Endodermal cell (in vitro differentiated cells): ENCODE measurements at regions not wholly inside any gene's neighbourhood (a gene's known extent, or its start where the extent isn't known, plus 50 kb on each side); places are given as distances from the start of the nearest gene placed in this dataset.
A peak's percentile ranks its signal among the peaks of the same experiment; 100 is the strongest.
"Not testable (repeated sequence)": the region's sequence is repeated elsewhere in the genome, so short reads cannot be mapped to it uniquely, and the experiment has no call there.

Experiments
- DNase-seq: peaks from one replicate; pipeline ENCODE4 v3.0.0-alpha.2; 2017
- H3K27ac ChIP-seq: 2 replicates; pipeline ENCODE4 v1.5.1; 2013; ENCODE audit warnings: mild to moderate bottlenecking, low read depth, low read length, moderate library complexity
- H3K27me3 ChIP-seq: 2 replicates; pipeline ENCODE4 v1.6.1; 2013; ENCODE audit warnings: mild to moderate bottlenecking, low read length, moderate library complexity; ENCODE audit not compliant: insufficient read depth, control insufficient read depth, poor library complexity, severe bottlenecking
- H3K36me3 ChIP-seq: 2 replicates; pipeline ENCODE4 v1.7.0; 2013; ENCODE audit warnings: mild to moderate bottlenecking, low read length, moderate library complexity; ENCODE audit not compliant: control insufficient read depth, insufficient read depth
- H3K4me1 ChIP-seq: one replicate; pipeline ENCODE4 v1.7.0; 2013; ENCODE audit warnings: low read length; ENCODE audit not compliant: control insufficient read depth, insufficient read depth
- H3K4me3 ChIP-seq: 2 replicates; pipeline ENCODE4 v1.5.1; 2013; ENCODE audit warnings: mild to moderate bottlenecking, low read length, moderate library complexity
- H3K9ac ChIP-seq: 2 replicates; pipeline ENCODE4 v1.6.1; 2013; ENCODE audit warnings: mild to moderate bottlenecking, low read length, moderate library complexity; ENCODE audit not compliant: poor library complexity, severe bottlenecking; ENCODE audit errors: extremely low read depth
- H3K9me3 ChIP-seq: 2 replicates; pipeline ENCODE4 v1.6.1; 2013; ENCODE audit warnings: mild to moderate bottlenecking, low read length, moderate library complexity; ENCODE audit not compliant: control insufficient read depth
- H3K27ac Mint-ChIP-seq: 2 replicates; pipeline ENCODE4 v1.8.0; 2020; ENCODE audit warnings: mixed read lengths
- H3K27me3 Mint-ChIP-seq: 2 replicates; pipeline ENCODE4 v1.8.0; 2021; ENCODE audit warnings: mild to moderate bottlenecking, mixed read lengths; ENCODE audit not compliant: insufficient read depth
- H3K36me3 Mint-ChIP-seq: 2 replicates; pipeline ENCODE4 v1.8.0; 2020; ENCODE audit warnings: low read depth, mixed read lengths
- H3K4me1 Mint-ChIP-seq: 2 replicates; pipeline ENCODE4 v1.8.0; 2020; ENCODE audit warnings: mixed read lengths
- H3K4me3 Mint-ChIP-seq: 2 replicates; pipeline ENCODE4 v1.8.0; 2020; ENCODE audit warnings: mild to moderate bottlenecking, moderate library complexity, mixed read lengths
- H3K9me3 Mint-ChIP-seq: 2 replicates; pipeline ENCODE4 v1.8.0; 2020; ENCODE audit warnings: mild to moderate bottlenecking, mixed read lengths
- WGBS, 2 experiments: methylation state at CpG; one replicate each; pipeline versions ENCODE4 v1.1.5 to v1.1.7; 2013; ENCODE audit warnings: missing lambda C conversion rate in 2 of 2, mixed read lengths in 1 of 2; ENCODE audit not compliant: insufficient coverage in 1 of 2, insufficient read length in 1 of 2; 5-methylcytosine and 5-hydroxymethylcytosine counted together

DNA sequence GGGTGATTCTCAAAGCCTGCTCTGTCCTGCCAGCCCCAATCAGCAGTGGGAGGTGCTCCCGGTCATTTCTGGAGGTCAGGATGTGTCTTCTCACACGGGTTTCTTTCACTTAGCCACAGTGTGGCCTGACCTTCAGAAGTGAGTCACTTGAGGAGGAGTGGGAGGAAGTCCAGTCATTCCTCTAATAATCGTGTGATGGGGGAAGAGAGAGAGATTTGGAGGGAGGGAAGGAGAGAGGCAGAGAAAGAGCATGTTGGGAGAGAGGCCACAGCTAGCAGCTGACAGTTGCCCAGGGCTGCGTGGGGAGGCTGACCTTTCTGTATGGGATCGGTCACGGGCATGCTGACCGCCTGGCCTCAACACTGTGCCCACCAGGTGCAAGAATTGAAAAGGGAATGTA lies 139.9 kb downstream of the NPIPB11 start:
- H3K27me3 ChIP-seq, H3K4me1 ChIP-seq, H3K36me3 Mint-ChIP-seq, H3K9me3 Mint-ChIP-seq, H3K4me3 ChIP-seq, H3K27me3 Mint-ChIP-seq, H3K9me3 ChIP-seq, H3K36me3 ChIP-seq, H3K9ac ChIP-seq, H3K27ac Mint-ChIP-seq, H3K4me3 Mint-ChIP-seq, H3K27ac ChIP-seq: not testable (repeated sequence)
- H3K4me1 Mint-ChIP-seq = peaks cover 11% of the 10 kb centered on the region
- peak; percentile 17 for DNase-seq
- 67 to 86% methylated on average over 3 to 4 of the region's 7 CpGs for WGBS, 2 experiments

DNA sequence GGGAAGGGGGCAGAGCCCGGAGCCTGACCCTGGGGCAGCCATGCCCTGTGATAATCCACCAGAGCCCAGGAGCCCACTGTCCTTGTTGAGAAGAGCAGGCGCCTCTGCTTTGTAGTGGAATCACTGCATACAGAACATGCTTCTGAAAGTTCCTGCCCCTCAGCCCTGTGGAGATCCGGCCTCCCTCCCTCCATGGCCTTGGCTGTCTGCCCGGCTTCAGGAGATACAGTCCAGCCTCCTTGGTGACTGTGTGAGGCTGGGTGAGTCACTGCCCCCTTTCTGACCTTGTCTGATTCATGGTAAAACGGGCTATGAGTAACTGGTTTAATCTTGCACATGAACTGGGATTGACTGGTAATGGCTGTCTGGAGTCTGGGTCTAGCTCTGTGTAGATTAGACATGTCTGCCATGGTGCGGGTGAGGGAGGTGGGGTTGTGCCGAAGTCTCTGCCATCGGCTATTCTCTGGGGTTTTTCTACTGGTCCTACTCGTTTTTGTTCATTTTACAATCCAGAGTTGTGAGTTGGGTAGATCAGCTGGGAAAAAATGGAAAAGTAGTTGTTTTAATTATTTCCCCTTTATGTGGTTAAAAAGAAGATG lies 141.2 kb downstream of the NPIPB11 start:
- not testable (repeated sequence) for H3K9me3 Mint-ChIP-seq, H3K4me3 ChIP-seq, H3K27ac ChIP-seq, H3K27ac Mint-ChIP-seq, H3K27me3 ChIP-seq, H3K9me3 ChIP-seq, H3K4me3 Mint-ChIP-seq, H3K36me3 Mint-ChIP-seq, H3K36me3 ChIP-seq, H3K4me1 ChIP-seq, H3K27me3 Mint-ChIP-seq, H3K9ac ChIP-seq
- WGBS, 2 experiments = 85% methylated on average over 4 of the region's 9 CpGs; no CpG with 5 or more reads in 1 of the 2 experiments
- DNase-seq = peak; percentile 35
- H3K4me1 Mint-ChIP-seq = peaks cover 11% of the 10 kb centered on the region

DNA sequence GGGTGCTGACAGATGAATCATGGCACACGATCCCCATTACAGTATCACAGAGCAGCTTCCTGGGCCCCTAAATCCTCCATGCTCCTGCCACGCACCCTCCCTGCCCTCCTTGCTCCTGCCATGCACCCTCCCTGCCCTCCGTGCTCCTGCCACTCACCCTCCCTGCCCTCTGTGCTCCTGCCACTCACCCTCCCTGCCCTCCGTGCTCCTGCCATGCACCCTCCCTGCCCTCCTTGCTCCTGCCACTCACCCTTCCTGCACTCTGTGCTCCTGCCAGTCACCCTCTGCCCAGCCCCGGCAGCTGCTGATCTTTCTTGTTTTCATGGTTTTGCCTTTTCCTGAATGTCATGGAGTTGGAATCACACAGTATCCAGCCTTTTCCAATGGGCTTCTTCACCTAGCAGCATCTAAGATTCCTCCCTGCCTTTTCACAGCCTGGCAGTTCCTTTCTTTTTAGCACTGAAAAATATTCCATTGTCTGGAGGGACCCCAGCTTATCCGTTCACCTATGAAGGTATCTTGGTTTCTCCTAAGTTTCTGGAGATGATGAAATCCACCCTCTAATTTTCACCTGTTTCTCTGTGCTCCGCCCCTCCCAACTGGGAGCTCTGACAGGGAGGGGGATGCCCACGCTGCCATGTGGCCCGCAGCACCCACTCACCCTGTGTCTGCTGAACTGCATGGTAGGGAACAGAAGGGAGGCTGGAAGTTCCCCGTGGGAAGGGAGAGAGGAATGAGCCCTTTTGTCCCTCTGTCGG lies 142.3 kb downstream of the NPIPB11 start:
- not testable (repeated sequence) for H3K4me3 ChIP-seq, H3K27me3 Mint-ChIP-seq, H3K9me3 Mint-ChIP-seq, H3K27me3 ChIP-seq, H3K9me3 ChIP-seq, H3K9ac ChIP-seq, H3K36me3 Mint-ChIP-seq, H3K36me3 ChIP-seq, H3K4me3 Mint-ChIP-seq, H3K4me1 ChIP-seq, H3K27ac ChIP-seq
- DNase-seq = peak; percentile 18
- peaks cover 11% of the 10 kb centered on the region for H3K4me1 Mint-ChIP-seq
- peak overlapping the region; percentile 21 for H3K27ac Mint-ChIP-seq
- 87 to 88% methylated on average over 3 to 6 of the region's 11 CpGs for WGBS, 2 experiments

DNA sequence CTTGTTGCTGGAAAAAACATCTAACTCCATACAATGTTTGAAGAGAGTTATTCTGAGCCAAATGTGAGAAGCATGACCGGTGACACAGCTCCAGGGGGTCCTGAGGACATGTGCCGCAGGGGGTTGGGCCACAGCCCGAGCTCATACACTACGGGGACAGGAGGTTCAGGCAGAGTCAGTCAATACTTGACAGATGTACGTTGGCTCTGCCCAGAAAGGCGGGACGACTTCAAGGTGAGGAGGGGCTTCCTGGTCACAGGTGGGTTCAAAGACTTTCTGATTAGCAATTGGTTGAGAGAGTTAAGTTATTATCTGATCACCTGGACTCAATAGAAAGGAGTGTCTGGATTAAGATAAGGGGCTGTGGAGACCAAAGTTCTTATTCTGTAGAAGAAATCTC lies 143.8 kb downstream of the NPIPB11 start:
- not testable (repeated sequence) for H3K27ac ChIP-seq, H3K27ac Mint-ChIP-seq, H3K9ac ChIP-seq, H3K9me3 Mint-ChIP-seq, H3K27me3 ChIP-seq, H3K9me3 ChIP-seq, H3K4me3 Mint-ChIP-seq, H3K36me3 ChIP-seq, H3K4me1 ChIP-seq, H3K4me3 ChIP-seq, H3K36me3 Mint-ChIP-seq, H3K27me3 Mint-ChIP-seq
- WGBS, 2 experiments = 79 to 90% methylated on average over 6 to 7 of the region's 7 CpGs
- DNase-seq = peak; percentile 69
- peaks cover 11% of the 10 kb centered on the region for H3K4me1 Mint-ChIP-seq

DNA sequence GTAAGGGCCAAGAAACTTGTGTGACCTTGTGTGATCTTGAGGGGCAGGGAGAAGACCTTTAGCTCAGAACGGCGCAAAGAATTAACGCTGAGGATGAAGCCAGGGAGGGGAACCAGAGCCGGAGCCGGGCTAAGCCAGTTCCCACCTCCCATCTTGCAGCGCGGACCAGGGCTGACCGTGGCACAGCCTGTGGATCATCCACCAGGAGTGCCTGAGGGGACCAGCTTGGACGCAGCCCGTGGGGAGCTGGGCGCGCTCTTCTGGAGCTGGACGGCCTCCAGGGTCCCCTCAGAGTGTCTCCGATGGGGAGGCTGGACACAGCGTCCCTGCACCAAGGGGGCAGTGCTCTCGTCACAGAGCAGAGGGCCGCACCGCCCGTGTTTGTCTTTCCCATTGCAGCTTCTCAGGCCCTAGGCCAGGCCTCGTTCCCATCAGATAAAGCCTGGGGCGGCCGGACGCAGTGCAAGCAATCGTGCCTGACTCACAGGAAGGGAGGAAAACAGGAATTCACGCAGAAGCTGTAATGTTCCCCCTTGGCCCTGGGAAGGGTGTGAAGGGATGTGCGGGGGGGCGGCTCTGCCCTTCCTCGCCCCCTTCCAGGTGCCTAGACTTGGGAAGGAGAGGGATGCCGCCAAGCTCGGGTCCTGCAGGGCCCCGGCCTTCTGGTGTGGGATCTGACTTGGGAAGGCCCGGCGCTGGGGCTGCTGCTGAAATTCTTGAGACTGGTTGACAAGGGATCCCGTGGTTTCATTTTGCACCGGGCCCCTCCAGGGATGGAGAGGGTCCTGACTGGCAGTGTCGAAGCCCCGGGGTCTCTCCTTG lies 144.9 kb downstream of the NPIPB11 start:
- H3K4me3 ChIP-seq, DNase-seq, H3K36me3 Mint-ChIP-seq, H3K27me3 ChIP-seq, H3K27ac ChIP-seq, H3K36me3 ChIP-seq, H3K4me3 Mint-ChIP-seq, H3K9me3 ChIP-seq, H3K4me1 ChIP-seq, H3K9me3 Mint-ChIP-seq, H3K27ac Mint-ChIP-seq, H3K27me3 Mint-ChIP-seq, H3K9ac ChIP-seq: not testable (repeated sequence)
- 87 to 94% methylated on average over 3 to 27 of the region's 37 CpGs for WGBS, 2 experiments
- H3K4me1 Mint-ChIP-seq = peaks cover 11% of the 10 kb centered on the region

DNA sequence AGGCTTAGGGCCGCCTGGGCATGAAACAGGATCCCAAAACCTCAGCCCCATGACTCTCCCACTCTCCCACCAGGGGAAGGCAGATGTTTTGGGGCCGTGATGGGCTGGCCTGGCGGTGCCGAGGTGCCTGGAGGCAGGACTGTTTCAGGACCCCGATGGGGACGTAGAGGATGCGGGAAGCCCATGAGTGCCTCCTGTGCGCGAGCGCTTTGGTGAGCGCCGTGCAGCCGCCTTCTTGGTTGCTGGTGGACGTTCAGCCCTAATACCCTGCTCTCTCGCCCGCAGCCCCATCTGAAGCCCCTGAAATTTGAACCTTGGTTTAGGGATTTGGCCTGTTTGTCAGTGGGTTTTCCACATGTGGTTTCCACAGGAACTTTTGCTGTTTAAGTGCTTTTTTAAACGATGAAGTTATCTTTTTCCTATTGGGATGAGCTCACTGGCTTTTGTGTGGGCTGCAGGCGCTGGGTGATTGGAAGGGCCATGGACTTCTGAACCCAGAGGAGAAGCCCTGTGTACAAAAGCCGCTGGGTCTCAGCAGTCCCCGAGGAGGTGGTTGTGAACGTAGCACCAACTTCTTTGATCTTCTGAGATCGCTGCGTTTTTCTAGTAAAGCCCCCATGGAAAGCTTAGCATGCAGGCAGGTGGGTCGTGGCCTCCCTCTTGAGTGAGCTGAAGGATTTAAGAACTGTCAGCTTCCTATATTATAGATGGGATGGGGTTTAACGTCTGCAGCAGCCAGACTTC lies 145.7 kb downstream of the NPIPB11 start:
- H3K9me3 Mint-ChIP-seq, H3K4me3 ChIP-seq, H3K27me3 ChIP-seq, H3K4me3 Mint-ChIP-seq, H3K9me3 ChIP-seq, H3K4me1 ChIP-seq, H3K9ac ChIP-seq, H3K36me3 Mint-ChIP-seq, H3K27ac ChIP-seq, H3K36me3 ChIP-seq, DNase-seq, H3K27ac Mint-ChIP-seq, H3K27me3 Mint-ChIP-seq: not testable (repeated sequence)
- H3K4me1 Mint-ChIP-seq = peaks cover 15% of the 10 kb centered on the region
- 82 to 91% methylated on average over 2 to 25 of the region's 25 CpGs for WGBS, 2 experiments
